Nephron (organoid): ENCODE measurements at regions not wholly inside any gene's neighbourhood (a gene's known extent, or its start where the extent isn't known, plus 50 kb on each side); places are given as distances from the start of the nearest gene placed in this dataset.
A peak's percentile ranks its signal among the peaks of the same experiment; 100 is the strongest.

Experiments used
- H3K27ac Mint-ChIP-seq, 3 experiments: 2 replicates each; pipeline ENCODE4 v1.8.0; 2020; ENCODE audit warnings: mixed read lengths in 3 of 3, mild to moderate bottlenecking in 2 of 3, moderate library complexity in 1 of 3
- H3K27me3 Mint-ChIP-seq: 2 replicates; pipeline ENCODE4 v1.8.0; 2021; ENCODE audit warnings: low read depth, mild to moderate bottlenecking, moderate library complexity, mixed read lengths
- H3K36me3 Mint-ChIP-seq: 2 replicates; pipeline ENCODE4 v1.8.0; 2020; ENCODE audit warnings: low read depth, mixed read lengths
- H3K4me1 Mint-ChIP-seq: 2 replicates; pipeline ENCODE4 v1.8.0; 2020; ENCODE audit warnings: mixed read lengths
- H3K4me3 Mint-ChIP-seq, 3 experiments: 2 replicates each; pipeline ENCODE4 v1.8.0; 2020; ENCODE audit warnings: mild to moderate bottlenecking in 3 of 3, mixed read lengths in 3 of 3, moderate library complexity in 2 of 3
- H3K9me3 Mint-ChIP-seq: 2 replicates; pipeline ENCODE4 v1.8.0; 2020; ENCODE audit warnings: mixed read lengths
- TF ChIP-seq, protein P1 (sequence below), 3 experiments: fragments of 200-600 bp; sonication (generic); IDR thresholded peaks; one replicate each; pipeline ENCODE4 v1.5.0; 2021; ENCODE audit warnings: antibody characterized with exemption in 3 of 3; ENCODE audit not compliant: unreplicated experiment in 3 of 3

DNA sequence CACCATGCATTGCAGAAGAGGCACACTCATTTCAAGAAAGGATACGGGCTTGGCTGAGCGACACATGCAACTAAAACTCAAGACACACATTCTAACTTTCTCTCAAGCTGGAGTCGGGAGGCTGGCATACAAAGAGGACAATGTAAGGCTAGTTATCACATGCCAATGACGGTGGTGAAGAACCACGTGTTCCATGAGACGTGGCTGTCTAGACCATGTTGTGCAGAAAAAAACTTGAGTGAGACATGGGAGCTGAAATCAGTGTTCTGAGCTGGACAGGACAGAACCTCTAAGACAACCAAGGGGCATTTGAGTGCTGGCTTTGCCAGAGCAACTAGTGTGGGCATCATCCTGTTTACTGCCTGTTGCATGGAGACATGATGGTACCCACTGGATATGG, 193.0 kb upstream of the DPP6 start:
- Mint-ChIP-seq H3K4me1 (no peaks in the 10 kb centered on the region), H3K36me3 (no peaks in the 10 kb centered on the region), H3K27ac (no peak overlapping the region), H3K4me3 (no peak overlapping the region), H3K27me3 (no peaks in the 10 kb centered on the region), H3K9me3 (peaks cover 35% of the 10 kb centered on the region)
- TF ChIP-seq, protein P1, sequence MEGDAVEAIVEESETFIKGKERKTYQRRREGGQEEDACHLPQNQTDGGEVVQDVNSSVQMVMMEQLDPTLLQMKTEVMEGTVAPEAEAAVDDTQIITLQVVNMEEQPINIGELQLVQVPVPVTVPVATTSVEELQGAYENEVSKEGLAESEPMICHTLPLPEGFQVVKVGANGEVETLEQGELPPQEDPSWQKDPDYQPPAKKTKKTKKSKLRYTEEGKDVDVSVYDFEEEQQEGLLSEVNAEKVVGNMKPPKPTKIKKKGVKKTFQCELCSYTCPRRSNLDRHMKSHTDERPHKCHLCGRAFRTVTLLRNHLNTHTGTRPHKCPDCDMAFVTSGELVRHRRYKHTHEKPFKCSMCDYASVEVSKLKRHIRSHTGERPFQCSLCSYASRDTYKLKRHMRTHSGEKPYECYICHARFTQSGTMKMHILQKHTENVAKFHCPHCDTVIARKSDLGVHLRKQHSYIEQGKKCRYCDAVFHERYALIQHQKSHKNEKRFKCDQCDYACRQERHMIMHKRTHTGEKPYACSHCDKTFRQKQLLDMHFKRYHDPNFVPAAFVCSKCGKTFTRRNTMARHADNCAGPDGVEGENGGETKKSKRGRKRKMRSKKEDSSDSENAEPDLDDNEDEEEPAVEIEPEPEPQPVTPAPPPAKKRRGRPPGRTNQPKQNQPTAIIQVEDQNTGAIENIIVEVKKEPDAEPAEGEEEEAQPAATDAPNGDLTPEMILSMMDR (IDR thresholded peaks at IDR 0.05; ENCODE audit: unreplicated experiment in 3 of 3) = no peak

DNA sequence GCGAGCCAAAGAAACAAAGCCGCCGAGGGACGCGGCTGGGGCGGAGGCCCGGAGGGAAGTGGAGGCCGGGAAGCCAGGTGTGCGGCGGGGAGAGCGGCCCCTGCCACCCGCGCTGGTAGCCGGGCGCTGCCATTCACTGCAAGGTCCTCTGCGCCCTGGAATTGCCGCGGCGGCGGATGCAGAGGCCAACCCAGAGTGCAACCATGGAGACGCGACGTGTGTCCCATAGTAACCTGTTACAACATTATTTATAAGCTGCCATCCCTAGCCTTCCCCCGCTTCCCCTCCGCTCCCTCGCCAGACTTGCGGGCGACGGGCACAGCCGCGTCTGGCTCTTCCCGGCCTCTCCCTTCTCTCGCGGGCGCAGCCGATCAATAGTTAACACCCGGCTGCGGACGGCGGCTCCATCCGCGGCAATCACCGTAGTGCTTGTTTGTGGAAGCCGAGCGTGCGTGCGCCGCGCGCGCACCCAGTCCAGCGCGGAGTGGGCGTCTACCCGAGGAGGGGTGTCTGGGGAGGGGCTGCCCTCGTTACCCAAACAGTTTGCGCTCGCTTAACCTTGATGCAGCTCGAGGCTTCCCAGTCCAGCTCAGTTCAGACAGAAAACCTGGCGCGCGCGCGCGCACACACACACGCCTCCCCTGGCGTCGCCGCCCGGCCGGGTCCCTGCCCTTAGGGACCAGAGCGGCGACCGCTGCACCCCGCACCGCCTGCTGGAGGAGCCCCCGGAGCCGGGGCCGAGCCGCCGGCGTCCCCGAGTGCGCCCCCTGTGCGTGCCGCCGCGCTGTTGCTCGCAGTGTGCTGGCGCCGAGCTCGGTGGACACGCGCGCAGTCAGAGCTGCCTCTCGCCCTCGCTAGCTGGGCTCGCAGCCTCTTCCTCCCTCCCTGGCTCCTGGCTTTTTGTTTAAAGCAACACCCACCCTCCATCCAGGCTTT, 165.4 kb upstream of the DPP6 start:
- no peak overlapping the region for H3K27ac Mint-ChIP-seq
- TF ChIP-seq, protein P1 (IDR thresholded peaks at IDR 0.05; ENCODE audit: unreplicated experiment in 3 of 3) = peak in 2 of 3 experiments; percentile 17 to 19
- peaks cover 39% of the 10 kb centered on the region for H3K27me3 Mint-ChIP-seq
- peaks cover 39% of the 10 kb centered on the region for H3K9me3 Mint-ChIP-seq
- peaks cover 3% of the 10 kb centered on the region for H3K36me3 Mint-ChIP-seq
- peak overlapping the region; percentile 65 to 74 (median 74) for H3K4me3 Mint-ChIP-seq
- H3K4me1 Mint-ChIP-seq = no peaks in the 10 kb centered on the region

DNA sequence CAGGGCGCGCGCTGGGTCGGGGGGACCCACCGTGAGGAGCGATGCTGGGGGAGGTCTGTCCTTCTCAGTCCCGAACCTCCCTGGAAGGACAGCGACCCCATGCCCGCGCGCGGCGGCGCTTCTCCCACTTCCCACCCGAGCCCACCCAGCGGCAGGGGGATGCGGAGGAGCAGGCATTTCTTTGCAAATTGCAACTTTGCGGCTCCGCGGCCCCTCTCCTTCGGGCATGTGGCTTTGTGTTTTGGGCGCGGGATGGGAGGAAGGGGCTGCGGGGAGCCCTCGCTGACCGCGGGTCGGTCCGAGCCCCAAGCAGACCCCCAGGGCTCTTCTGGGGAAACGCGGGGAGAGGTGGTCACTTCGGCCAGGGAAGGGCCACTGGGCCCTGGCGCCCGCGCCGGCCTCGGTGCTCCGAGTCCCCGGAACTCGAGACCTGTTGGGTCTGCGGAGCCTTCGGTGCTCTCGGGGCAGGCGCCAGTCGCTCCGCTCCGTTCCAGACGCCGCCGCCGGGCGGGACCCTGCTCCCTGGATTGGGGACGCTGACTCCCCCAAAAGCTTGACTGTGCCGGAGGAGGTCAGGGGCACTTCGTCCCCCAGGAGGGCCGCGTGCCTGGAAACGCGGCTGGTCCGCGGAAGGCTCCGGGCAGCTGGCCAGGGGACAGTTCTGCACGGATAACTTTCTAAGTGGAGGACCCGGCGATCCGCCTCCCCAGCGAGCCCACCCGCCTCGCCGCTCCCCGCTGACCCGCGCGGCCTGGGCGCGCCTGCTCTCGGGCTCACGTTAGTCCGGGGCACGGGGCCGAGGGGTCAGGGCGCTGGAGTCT, 164.2 kb upstream of the DPP6 start:
- Mint-ChIP-seq H3K27me3 (peaks cover 35% of the 10 kb centered on the region), H3K27ac (no peak overlapping the region), H3K36me3 (peaks cover 3% of the 10 kb centered on the region), H3K9me3 (peaks cover 35% of the 10 kb centered on the region), H3K4me1 (no peaks in the 10 kb centered on the region), H3K4me3 (peak overlapping the region; percentile 65 to 74 (median 74))
- TF ChIP-seq, protein P1 (IDR thresholded peaks at IDR 0.05; ENCODE audit: unreplicated experiment in 3 of 3) = no peak

DNA sequence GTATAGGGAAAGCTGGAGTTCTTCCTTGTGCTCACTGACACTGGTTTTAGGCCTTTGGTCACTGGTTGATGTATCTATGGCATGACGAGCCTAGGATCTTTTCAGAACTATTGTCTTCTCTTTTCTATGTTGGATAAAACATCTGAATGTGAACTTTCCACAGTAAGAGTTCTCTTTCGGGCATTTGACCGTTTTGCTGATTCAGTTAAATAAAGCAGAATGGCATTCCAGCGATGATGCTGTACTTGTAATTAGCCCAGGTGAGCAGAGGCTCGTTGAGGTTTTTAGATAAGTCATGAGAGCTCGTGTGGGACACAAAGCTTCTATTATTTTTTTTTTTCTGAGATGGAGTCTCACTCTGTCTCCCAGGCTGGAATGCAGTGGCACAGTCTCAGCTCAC, 160.2 kb upstream of the DPP6 start:
- TF ChIP-seq, protein P1 (IDR thresholded peaks at IDR 0.05; ENCODE audit: unreplicated experiment in 3 of 3) = no peak
- Mint-ChIP-seq H3K36me3 (peaks cover 3% of the 10 kb centered on the region), H3K27me3 (peaks cover 20% of the 10 kb centered on the region), H3K9me3 (peaks cover 34% of the 10 kb centered on the region), H3K4me3 (no peak overlapping the region), H3K27ac (no peak overlapping the region), H3K4me1 (no peaks in the 10 kb centered on the region)

DNA sequence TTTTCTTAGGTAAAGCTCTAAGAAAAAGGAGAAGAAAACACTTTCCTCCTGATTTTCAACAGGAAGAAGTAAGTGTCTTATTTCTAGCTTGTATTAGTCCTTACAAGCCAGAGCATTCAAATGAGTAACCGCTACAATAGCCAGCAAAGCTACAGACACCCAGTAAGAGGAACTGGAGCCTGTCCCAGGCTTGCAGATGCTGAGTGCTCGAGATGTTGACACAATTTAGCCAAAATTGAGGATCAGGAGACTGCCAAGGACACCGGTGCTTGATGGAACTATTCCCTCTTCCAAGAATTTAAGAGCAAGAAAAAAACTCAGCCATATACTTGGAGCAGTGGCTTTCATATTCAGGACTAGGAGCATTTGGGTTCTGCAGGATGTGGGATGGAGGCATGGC, 149.3 kb upstream of the DPP6 start:
- no peaks in the 10 kb centered on the region for H3K36me3 Mint-ChIP-seq
- no peaks in the 10 kb centered on the region for H3K4me1 Mint-ChIP-seq
- TF ChIP-seq, protein P1 (IDR thresholded peaks at IDR 0.05; ENCODE audit: unreplicated experiment in 3 of 3) = no peak
- peaks cover 47% of the 10 kb centered on the region for H3K9me3 Mint-ChIP-seq
- no peaks in the 10 kb centered on the region for H3K27me3 Mint-ChIP-seq
- no peak overlapping the region for H3K27ac Mint-ChIP-seq
- no peak overlapping the region for H3K4me3 Mint-ChIP-seq
